H1 (cell line): ENCODE measurements at regions not wholly inside any gene's neighbourhood (a gene's known extent, or its start where the extent isn't known, plus 50 kb on each side); places are given as distances from the start of the nearest gene placed in this dataset.

Experiments
- CTCF ChIA-PET: fragments of 300-600 bp; sonication (Branson Sonifier 250); formaldehyde crosslinking; loops from one replicate; lab custom pipeline; 2021; ENCODE audit not compliant: partially characterized antibody; lab: Charles Lee
- POLR2A ChIA-PET: fragments of 300-600 bp; sonication (Branson Sonifier 250); formaldehyde crosslinking; loops from one replicate; lab custom pipeline; 2021; ENCODE audit warnings: inconsistent platforms; ENCODE audit not compliant: partially characterized antibody; lab: Charles Lee
- DNase-seq, 2 experiments: peaks; one replicate each; pipeline versions ENCODE4 v3.0.0 to v3.0.0-alpha.2; 2010 to 2022; ENCODE audit warnings: low spot score in 2 of 2, low read depth in 1 of 2, mixed read lengths in 1 of 2
- FAIRE-seq: peaks from 2 replicates; lab custom pipeline; 2011; peaks lifted over from hg19 to GRCh38; lab: Jason Lieb, UNC
- H2AFZ ChIP-seq: 2 replicates; pipeline ENCODE4 v1.8.1; 2012; ENCODE audit warnings: low read length, inconsistent platforms
- H2AK5ac ChIP-seq: 2 replicates; pipeline ENCODE4 v1.6.1; 2013; ENCODE audit warnings: low read depth, low read length
- H2BK120ac ChIP-seq: replicated peaks from 2 replicates; pipeline ENCODE3; 2013; ENCODE audit warnings: low read depth, low read length, inconsistent platforms
- H2BK12ac ChIP-seq: 2 replicates; pipeline ENCODE4 v1.6.1; 2013; ENCODE audit warnings: low read depth, low read length
- H2BK15ac ChIP-seq: 2 replicates; pipeline ENCODE4 v1.6.1; 2013; ENCODE audit warnings: low read length
- H2BK20ac ChIP-seq: 2 replicates; pipeline ENCODE4 v1.6.1; 2013; ENCODE audit warnings: low read length
- H2BK5ac ChIP-seq: 2 replicates; pipeline ENCODE4 v1.6.1; 2013; ENCODE audit warnings: low read depth, low read length
- H3K14ac ChIP-seq: 2 replicates; pipeline ENCODE4 v1.6.1; 2013; ENCODE audit warnings: inconsistent platforms; ENCODE audit not compliant: insufficient read length
- H3K18ac ChIP-seq: 2 replicates; pipeline ENCODE4 v1.6.1; 2013; ENCODE audit warnings: low read length; ENCODE audit errors: extremely low read depth
- H3K23ac ChIP-seq: 2 replicates; pipeline ENCODE4 v1.6.1; 2013; ENCODE audit warnings: inconsistent platforms; ENCODE audit not compliant: insufficient read length
- H3K23me2 ChIP-seq: 2 replicates; pipeline ENCODE4 v1.6.1; 2013; ENCODE audit warnings: low read depth, low read length
- H3K27ac ChIP-seq: 2 replicates; pipeline ENCODE4 v1.6.1; 2011; ENCODE audit warnings: low read depth, low read length, inconsistent platforms
- H3K27me3 ChIP-seq, 4 experiments: replicated peaks in 1 of 4; 1 replicate in 1 of 4; 2 replicates in 3 of 4; pipeline versions ENCODE4 v1.6.1 to v1.8.1; 2011 to 2013; ENCODE audit warnings: low read length in 3 of 4, mild to moderate bottlenecking in 3 of 4, inconsistent platforms in 2 of 4, mixed read lengths in 2 of 4, moderate library complexity in 1 of 4; ENCODE audit not compliant: control insufficient read depth in 3 of 4, insufficient read depth in 3 of 4; ENCODE audit errors: extremely low read depth in 1 of 4
- H3K36me3 ChIP-seq, 4 experiments: 2 replicates each; pipeline versions ENCODE4 v1.6.1 to v1.8.1; 2011 to 2013; ENCODE audit warnings: mild to moderate bottlenecking in 4 of 4, low read length in 3 of 4, moderate library complexity in 2 of 4, control low read depth in 1 of 4, inconsistent platforms in 1 of 4; ENCODE audit not compliant: insufficient read depth in 4 of 4, control insufficient read depth in 2 of 4
- H3K4ac ChIP-seq: replicated peaks from 2 replicates; pipeline ENCODE3; 2013; ENCODE audit warnings: low read length, low read depth, mixed read lengths, inconsistent platforms; ENCODE audit not compliant: insufficient read length
- H3K4me1 ChIP-seq, 4 experiments: replicated peaks in 1 of 4; 1 replicate in 1 of 4; 2 replicates in 3 of 4; pipeline versions ENCODE4 v1.6.1 to v1.8.1; 2011 to 2013; ENCODE audit warnings: low read length in 3 of 4, inconsistent platforms in 2 of 4, mixed read lengths in 1 of 4; ENCODE audit not compliant: insufficient read depth in 4 of 4, control insufficient read depth in 3 of 4
- H3K4me2 ChIP-seq, 2 experiments: 2 replicates each; pipeline versions ENCODE4 v1.6.1 to v1.8.1; 2011 to 2013; ENCODE audit warnings: low read depth in 2 of 2, low read length in 2 of 2, control low read depth in 1 of 2, inconsistent platforms in 1 of 2, mild to moderate bottlenecking in 1 of 2; ENCODE audit not compliant: insufficient read depth in 1 of 2
- H3K4me3 ChIP-seq, 4 experiments: fragments of 200-600, 300-600 bp in 1 of 4; sonication (generic), shearing (Covaris generic), sonication (Bioruptor Twin) in 1 of 4; 2 replicates each; pipeline versions ENCODE4 v1.5.1 to v1.8.1; 2011 to 2016; ENCODE audit warnings: low read length in 4 of 4, low read depth in 3 of 4, control low read depth in 2 of 4, inconsistent platforms in 2 of 4, mild to moderate bottlenecking in 2 of 4, mixed read lengths in 1 of 4, moderate library complexity in 1 of 4; ENCODE audit not compliant: insufficient read depth in 2 of 4; ENCODE audit errors: extremely low read depth in 1 of 4
- H3K56ac ChIP-seq: replicated peaks from 2 replicates; pipeline ENCODE3; 2013; ENCODE audit warnings: low read depth, mild to moderate bottlenecking, mixed read lengths, low read length, inconsistent platforms; ENCODE audit not compliant: insufficient read length
- H3K79me1 ChIP-seq: 2 replicates; pipeline ENCODE4 v1.6.1; 2013; ENCODE audit warnings: low read depth, low read length, control low read depth
- H3K79me2 ChIP-seq, 2 experiments: 2 replicates each; pipeline versions ENCODE4 v1.6.1 to v1.8.1; 2012 to 2013; ENCODE audit warnings: low read length in 2 of 2, mild to moderate bottlenecking in 2 of 2, inconsistent platforms in 1 of 2; ENCODE audit not compliant: insufficient read depth in 2 of 2, control insufficient read depth in 1 of 2
- H3K9ac ChIP-seq, 4 experiments: replicated peaks in 1 of 4; 1 replicate in 1 of 4; 2 replicates in 3 of 4; pipeline versions ENCODE4 v1.6.1 to v1.8.1; 2011 to 2013; ENCODE audit warnings: low read depth in 3 of 4, low read length in 3 of 4, control low read depth in 2 of 4, mild to moderate bottlenecking in 2 of 4, moderate library complexity in 2 of 4, inconsistent platforms in 1 of 4; ENCODE audit errors: extremely low read depth in 1 of 4
- H3K9me3 ChIP-seq, 2 experiments: 2 replicates each; pipeline versions ENCODE4 v1.6.1 to v1.8.1; 2012 to 2013; ENCODE audit warnings: mild to moderate bottlenecking in 2 of 2, moderate library complexity in 2 of 2, control low read depth in 1 of 2, inconsistent platforms in 1 of 2, low read depth in 1 of 2, low read length in 1 of 2, mixed read lengths in 1 of 2; ENCODE audit not compliant: insufficient read depth in 2 of 2
- H4K20me1 ChIP-seq, 2 experiments: replicated peaks in 1 of 2; 2 replicates each; pipeline versions ENCODE3 to v1.8.1; 2011 to 2013; ENCODE audit warnings: inconsistent platforms in 2 of 2, low read length in 2 of 2, mild to moderate bottlenecking in 1 of 2; ENCODE audit not compliant: insufficient read depth in 2 of 2, control insufficient read depth in 1 of 2
- H4K5ac ChIP-seq: 2 replicates; pipeline ENCODE4 v1.6.1; 2013; ENCODE audit warnings: low read length, low read depth, mixed read lengths, inconsistent platforms; ENCODE audit not compliant: insufficient read length
- H4K8ac ChIP-seq: 2 replicates; pipeline ENCODE4 v1.8.0; 2013; ENCODE audit warnings: mild to moderate bottlenecking, moderate library complexity, low read length, inconsistent platforms; ENCODE audit not compliant: insufficient read depth; ENCODE audit errors: extremely low read depth
- H4K91ac ChIP-seq: replicated peaks from 2 replicates; pipeline ENCODE3; 2013; ENCODE audit warnings: low read length, mixed read lengths, inconsistent platforms; ENCODE audit not compliant: insufficient read length
- ATF2 ChIP-seq: IDR thresholded peaks from 2 replicates; pipeline ENCODE4 v1.6.1; 2012; ENCODE audit warnings: low read length, inconsistent platforms
- BACH1 ChIP-seq: IDR thresholded peaks from 2 replicates; pipeline ENCODE4 v1.6.1; 2012; ENCODE audit warnings: low read length, improper control_type of control experiment
- MAFK ChIP-seq: IDR thresholded peaks from 2 replicates; pipeline ENCODE4 v1.6.1; 2012; ENCODE audit warnings: low read depth, mild to moderate bottlenecking, improper control_type of control experiment, low read length
- NANOG ChIP-seq: IDR thresholded peaks from 2 replicates; pipeline ENCODE4 v1.6.1; 2011; ENCODE audit warnings: low read length, low read depth, mild to moderate bottlenecking, inconsistent platforms; ENCODE audit not compliant: insufficient read depth, poor library complexity, severe bottlenecking
- RBBP5 ChIP-seq: IDR thresholded peaks from 2 replicates; pipeline ENCODE4 v1.7.1; 2012; ENCODE audit warnings: low read depth, mild to moderate bottlenecking, inconsistent platforms, low read length, moderate library complexity, borderline replicate concordance
- SIRT6 ChIP-seq: IDR thresholded peaks from one replicate; pipeline ENCODE4 v1.7.1; 2012; ENCODE audit warnings: low read length, inconsistent platforms
- WGBS, 2 experiments: shearing (Covaris generic) in 1 of 2; methylation state at CpG; one replicate each; pipeline versions ENCODE4 v1.1.6 to v1.1.7; 2013 to 2015; ENCODE audit warnings: low lambda C conversion rate in 2 of 2, mixed read lengths in 2 of 2, inconsistent platforms in 1 of 2, low coverage in 1 of 2, missing lambda C conversion rate in 1 of 2; ENCODE audit not compliant: insufficient replicate concordance in 2 of 2, insufficient coverage in 1 of 2, insufficient read length in 1 of 2; ENCODE audit errors: extremely low coverage in 1 of 2, missing lambda C conversion rate in 1 of 2; 5-methylcytosine and 5-hydroxymethylcytosine counted together

DNA sequence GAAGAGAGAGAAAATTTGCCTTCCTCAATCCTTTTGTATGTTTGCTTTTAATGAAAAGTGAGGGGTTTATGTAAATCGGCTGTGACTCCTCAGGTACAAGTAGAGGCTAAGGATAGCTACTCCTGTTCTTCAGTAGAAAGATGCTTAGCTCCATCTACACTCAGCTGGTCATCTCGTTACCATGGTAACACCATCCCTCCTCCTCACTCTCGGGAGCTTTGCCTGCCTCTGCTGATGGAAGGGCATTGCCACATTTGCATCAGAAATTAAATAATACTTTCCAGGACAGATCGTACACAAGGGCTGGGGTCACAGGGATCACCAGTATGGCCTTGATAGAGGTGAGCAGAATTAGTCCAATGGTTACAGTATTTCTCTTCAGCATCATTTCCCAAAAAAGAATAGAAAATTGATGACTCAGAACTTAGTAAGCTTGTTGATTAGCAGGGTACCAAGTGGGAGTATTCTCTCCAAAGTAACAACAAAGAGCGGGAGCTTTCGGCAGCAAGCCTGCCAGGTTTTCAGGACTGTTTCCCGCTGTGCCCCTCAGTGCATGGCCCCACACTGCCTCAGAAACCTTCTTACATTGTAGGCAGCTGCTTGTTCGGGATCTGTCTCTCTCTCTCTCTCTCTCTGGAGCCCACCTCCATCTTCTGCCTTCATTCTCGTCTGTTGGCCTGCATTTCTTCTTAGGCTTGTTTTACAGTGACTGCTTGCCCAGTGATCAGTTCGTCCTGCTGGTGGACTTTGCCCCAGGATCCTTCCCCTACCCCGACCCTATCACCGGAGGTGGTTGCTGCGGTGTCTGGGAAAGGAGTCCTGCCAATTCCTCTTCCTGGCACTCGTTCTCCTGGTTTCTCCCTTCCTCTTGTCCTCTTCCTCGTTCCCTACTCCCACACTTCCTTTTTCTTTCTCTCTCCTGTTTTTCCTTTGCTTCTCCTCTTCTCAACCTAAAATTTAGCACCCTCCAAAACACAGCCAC is 51.9 kb upstream of the SNAPC3 start:
- no peaks in the 10 kb centered on the region for H3K27me3 ChIP-seq
- no peak overlapping the region for H3K9ac ChIP-seq
- H3K14ac ChIP-seq, result no peak overlapping the region
- no peak overlapping the region for H4K91ac ChIP-seq
- no peak overlapping the region for H2BK20ac ChIP-seq
- no peak overlapping the region for H3K4me2 ChIP-seq
- H2BK15ac ChIP-seq, result no peak overlapping the region
- H3K4me1 ChIP-seq, result peaks cover 0 to 2% (median 0%) of the 10 kb centered on the region in 4 experiments; a peak in 2 of 7 replicates
- no peak overlapping the region for H3K23ac ChIP-seq
- no peak overlapping the region for H2BK5ac ChIP-seq
- H3K23me2 ChIP-seq, result no peaks in the 10 kb centered on the region
- TF ChIP-seq MAFK (0 out of 2 replicates have a peak, but pooled peaks have one; percentile 40), ATF2 (no peak), RBBP5 (no peak), NANOG (no peak), SIRT6 (no peak), BACH1 (peak; percentile 34; the same call in 1 of the 2 replicates)
- no peaks in the 10 kb centered on the region for H4K20me1 ChIP-seq
- H3K4ac ChIP-seq, result no peak overlapping the region
- no peak overlapping the region for H2BK120ac ChIP-seq
- ChIA-PET POLR2A (interaction anchor here (0.7 to 0.9 kb wide), 2 partner anchors 52 to 143 kb away, joined by 3 read pairs; partner anchors contain the start of gene SNAPC3), CTCF (interaction anchor here (0.5 to 1.5 kb wide), 11 partner anchors 13 to 236 kb away, joined by 3 to 5 read pairs (median 3); partner anchors contain the start of gene CCDC171)
- H3K36me3 ChIP-seq, result no peaks in the 10 kb centered on the region
- H3K79me2 ChIP-seq, result no peaks in the 10 kb centered on the region
- H4K8ac ChIP-seq, result no peak overlapping the region
- H3K56ac ChIP-seq, result no peak overlapping the region
- H2BK12ac ChIP-seq, result no peak overlapping the region
- no peak for DNase-seq
- H3K9me3 ChIP-seq, result peaks cover 0 to 3% of the 10 kb centered on the region in 2 experiments; a peak in 1 of 4 replicates
- H3K79me1 ChIP-seq, result no peaks in the 10 kb centered on the region
- H3K4me3 ChIP-seq, result no peak overlapping the region
- no peak overlapping the region for H3K18ac ChIP-seq
- whole genome bisulfite sequencing, 2 experiments, result 86% methylated on average over 15 of the region's 15 CpGs; no CpG with 5 or more reads in 1 of the 2 experiments
- FAIRE-seq, result no peak
- no peak overlapping the region for H3K27ac ChIP-seq
- H2AK5ac ChIP-seq, result no peak overlapping the region
- H4K5ac ChIP-seq, result no peak overlapping the region
- H2AFZ ChIP-seq, result 0 out of 2 replicates have a peak overlapping the region, but pooled peaks have one; percentile 33
